OCI-LY7 (cell line): ENCODE measurements at regions not wholly inside any gene's neighbourhood (a gene's known extent, or its start where the extent isn't known, plus 50 kb on each side); places are given as distances from the start of the nearest gene placed in this dataset.
"Not testable (repeated sequence)": the region's sequence is repeated elsewhere in the genome, so short reads cannot be mapped to it uniquely, and the experiment has no call there.

Experiments
- BruUV-seq: library from RNA; stranded (reverse); fragments of 400-500 nt; replicated peaks from 2 replicates; lab custom pipeline; 2021; lab: Mats Ljungman, UMichigan
- CTCF ChIA-PET: fragments of 300-600 bp; sonication (Branson Sonifier 250); formaldehyde crosslinking; loops from one replicate; lab custom pipeline; 2022; ENCODE audit warnings: antibody characterized with exemption; ENCODE audit not compliant: unreplicated experiment; lab: Charles Lee
- POLR2A ChIA-PET: fragments of 300-600 bp; sonication (Branson Sonifier 250); formaldehyde crosslinking; loops from one replicate; lab custom pipeline; 2022; ENCODE audit warnings: antibody characterized with exemption; lab: Charles Lee
- DNase-seq: peaks from one replicate; pipeline ENCODE4 v3.0.0-alpha.2; 2015; ENCODE audit warnings: low spot score
- H2AFZ ChIP-seq: fragments of 200-600 bp; sonication (generic), shearing (Covaris generic); 2 replicates; pipeline ENCODE4 v1.6.1; 2014; ENCODE audit warnings: mild to moderate bottlenecking, antibody characterized with exemption, low read length, moderate library complexity
- H3K27ac ChIP-seq: fragments of 200-600 bp; sonication (generic); 2 replicates; pipeline ENCODE4 v1.5.1; 2014; ENCODE audit warnings: mixed run types, low read depth, mild to moderate bottlenecking, moderate library complexity, low read length, inconsistent platforms; ENCODE audit not compliant: poor library complexity, severe bottlenecking
- H3K36me3 ChIP-seq: fragments of 200-600 bp; sonication (generic); 2 replicates; pipeline ENCODE4 v1.6.1; 2014; ENCODE audit warnings: mild to moderate bottlenecking, antibody characterized with exemption, low read length, moderate library complexity, mixed read lengths; ENCODE audit not compliant: insufficient read depth
- H3K4me1 ChIP-seq: fragments of 200-600 bp; sonication (generic); 2 replicates; pipeline ENCODE4 v1.5.1; 2014; ENCODE audit warnings: mild to moderate bottlenecking, low read length; ENCODE audit not compliant: insufficient read depth, poor library complexity, severe bottlenecking
- H3K4me2 ChIP-seq: fragments of 200-600 bp; sonication (generic); 2 replicates; pipeline ENCODE4 v1.6.1; 2014; ENCODE audit warnings: mild to moderate bottlenecking, low read length
- H3K4me3 ChIP-seq: fragments of 200-600 bp; sonication (generic); 2 replicates; pipeline ENCODE4 v1.5.1; 2014; ENCODE audit warnings: mild to moderate bottlenecking, low read depth, low read length; ENCODE audit not compliant: poor library complexity, severe bottlenecking
- H3K79me2 ChIP-seq: fragments of 200-600 bp; sonication (generic); 2 replicates; pipeline ENCODE4 v1.6.1; 2016; ENCODE audit warnings: low read depth, mild to moderate bottlenecking, low read length, moderate library complexity, mixed read lengths; ENCODE audit not compliant: insufficient read depth
- H3K9me2 ChIP-seq: fragments of 200-600 bp; sonication (generic); 2 replicates; pipeline ENCODE4 v1.6.1; 2016; ENCODE audit warnings: mild to moderate bottlenecking, low read length, mixed read lengths; ENCODE audit not compliant: insufficient read depth
- H3K9me3 ChIP-seq: fragments of 200-600 bp; sonication (generic); 2 replicates; pipeline ENCODE4 v1.6.1; 2014; ENCODE audit warnings: mild to moderate bottlenecking, mixed run types, low read length, mixed read lengths
- H4K20me1 ChIP-seq: fragments of 200-600 bp; sonication (generic); 2 replicates; pipeline ENCODE4 v1.6.1; 2014; ENCODE audit warnings: mild to moderate bottlenecking, antibody characterized with exemption, low read length, moderate library complexity, mixed read lengths; ENCODE audit not compliant: insufficient read depth
- EZH2phosphoT487 ChIP-seq: fragments of 200-600 bp; sonication (generic); IDR thresholded peaks from 2 replicates; pipeline ENCODE4 v1.6.1; 2018; ENCODE audit warnings: low read depth, borderline replicate concordance, mild to moderate bottlenecking, mixed run types, antibody characterized with exemption, low read length, moderate library complexity, mixed read lengths
- intact Hi-C: fragments of 100-400 bp; cut with micrococcal nuclease; formaldehyde crosslinking; loops from one replicate; pipeline ENCODE4 v1.10.0; 2022; ENCODE audit not compliant: unreplicated experiment
- TF ChIP-seq, protein P1 (sequence below): fragments of 200-600 bp; sonication (generic); conservative IDR thresholded peaks from 2 replicates; pipeline ENCODE4 v1.5.1; 2014; ENCODE audit warnings: mild to moderate bottlenecking, antibody characterized with exemption, low read length, moderate library complexity, mixed read lengths

GRCh38 chr5:109558952-109559351, 130.8 kb upstream of the MAN2A1 start:
- Histone ChIP-seq H3K4me1 (no peaks in the 10 kb centered on the region), H3K9me3 (no peaks in the 10 kb centered on the region), H3K9me2 (no peaks in the 10 kb centered on the region), H3K27ac (no peak overlapping the region), H3K4me2 (no peak overlapping the region), H3K79me2 (no peaks in the 10 kb centered on the region), H3K36me3 (no peaks in the 10 kb centered on the region), H4K20me1 (no peaks in the 10 kb centered on the region), H2AFZ (no peak overlapping the region), H3K4me3 (no peak overlapping the region)
- ChIA-PET CTCF (no interaction called here), POLR2A (interaction anchor here (0.7 kb wide), 1 partner anchor 838 kb away, joined by 3 read pairs; no protein-coding TSS in a partner anchor)
- intact Hi-C loops, result no loop called here
- TF ChIP-seq, protein P1, sequence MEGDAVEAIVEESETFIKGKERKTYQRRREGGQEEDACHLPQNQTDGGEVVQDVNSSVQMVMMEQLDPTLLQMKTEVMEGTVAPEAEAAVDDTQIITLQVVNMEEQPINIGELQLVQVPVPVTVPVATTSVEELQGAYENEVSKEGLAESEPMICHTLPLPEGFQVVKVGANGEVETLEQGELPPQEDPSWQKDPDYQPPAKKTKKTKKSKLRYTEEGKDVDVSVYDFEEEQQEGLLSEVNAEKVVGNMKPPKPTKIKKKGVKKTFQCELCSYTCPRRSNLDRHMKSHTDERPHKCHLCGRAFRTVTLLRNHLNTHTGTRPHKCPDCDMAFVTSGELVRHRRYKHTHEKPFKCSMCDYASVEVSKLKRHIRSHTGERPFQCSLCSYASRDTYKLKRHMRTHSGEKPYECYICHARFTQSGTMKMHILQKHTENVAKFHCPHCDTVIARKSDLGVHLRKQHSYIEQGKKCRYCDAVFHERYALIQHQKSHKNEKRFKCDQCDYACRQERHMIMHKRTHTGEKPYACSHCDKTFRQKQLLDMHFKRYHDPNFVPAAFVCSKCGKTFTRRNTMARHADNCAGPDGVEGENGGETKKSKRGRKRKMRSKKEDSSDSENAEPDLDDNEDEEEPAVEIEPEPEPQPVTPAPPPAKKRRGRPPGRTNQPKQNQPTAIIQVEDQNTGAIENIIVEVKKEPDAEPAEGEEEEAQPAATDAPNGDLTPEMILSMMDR, result no peak
- no peak for TF ChIP-seq EZH2phosphoT487
- no TSS peak for BruUV-seq
- DNase-seq, result no peak

DNA sequence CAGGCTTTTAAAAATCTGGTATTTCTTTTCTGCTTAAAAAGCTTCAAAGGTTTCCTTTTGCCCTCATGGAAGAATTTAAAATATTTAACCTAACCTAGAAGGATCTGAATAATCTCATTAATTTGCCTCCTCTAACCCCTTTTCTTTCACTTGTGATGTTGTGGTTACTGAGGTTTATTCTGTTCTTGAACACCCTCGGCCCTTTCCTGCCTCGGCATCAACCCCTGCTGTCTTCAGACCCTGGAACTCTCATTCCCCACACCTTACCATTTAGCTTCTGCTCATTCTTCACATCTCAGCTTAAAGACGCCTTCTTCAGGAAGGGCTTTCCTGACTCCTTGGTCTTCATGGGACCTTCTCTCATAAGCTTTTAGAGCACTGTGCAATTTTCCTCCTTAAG, 131.4 kb upstream of the MAN2A1 start:
- CTCF ChIA-PET, result no interaction called here
- no peak for DNase-seq
- no peak for TF ChIP-seq EZH2phosphoT487
- TF ChIP-seq, protein P1, result no peak
- Histone ChIP-seq H3K4me1 (no peaks in the 10 kb centered on the region), H3K4me2 (no peak overlapping the region), H3K9me3 (no peaks in the 10 kb centered on the region), H3K4me3 (no peak overlapping the region), H2AFZ (no peak overlapping the region), H3K9me2 (no peaks in the 10 kb centered on the region), H3K36me3 (no peaks in the 10 kb centered on the region), H3K79me2 (no peaks in the 10 kb centered on the region), H4K20me1 (no peaks in the 10 kb centered on the region), H3K27ac (no peak overlapping the region)
- intact Hi-C loops, result no loop called here
- no TSS peak for BruUV-seq
- POLR2A ChIA-PET, result interaction anchor here (0.7 kb wide), 1 partner anchor 839 kb away, joined by 3 read pairs; no protein-coding TSS in a partner anchor

- Histone ChIP-seq H3K4me2 (no peak overlapping the region), H4K20me1 (no peaks in the 10 kb centered on the region), H3K27ac (no peak overlapping the region), H2AFZ (no peak overlapping the region), H3K36me3 (no peaks in the 10 kb centered on the region), H3K9me3 (no peaks in the 10 kb centered on the region), H3K4me1 (no peaks in the 10 kb centered on the region), H3K79me2 (no peaks in the 10 kb centered on the region), H3K9me2 (no peaks in the 10 kb centered on the region), H3K4me3 (no peak overlapping the region)
- ChIA-PET CTCF (no interaction called here), POLR2A (interaction anchor here (0.6 kb wide), 1 partner anchor 14 kb away, joined by 4 read pairs; no protein-coding TSS in a partner anchor)
- TF ChIP-seq, protein P1, result no peak
- TF ChIP-seq EZH2phosphoT487, result no peak
- no TSS peak for BruUV-seq
- intact Hi-C loops, result no loop called here
- no peak for DNase-seq
These were observed 135.9 kb upstream of the MAN2A1 start for GRCh38 chr5:109553846-109554245.

GRCh38 chr5:109551234-109551633, 138.5 kb upstream of the MAN2A1 start:
- H3K36me3 ChIP-seq, H4K20me1 ChIP-seq, CTCF ChIA-PET, H3K4me3 ChIP-seq, H3K9me2 ChIP-seq, H3K27ac ChIP-seq, H2AFZ ChIP-seq, H3K9me3 ChIP-seq, H3K4me1 ChIP-seq, DNase-seq, H3K4me2 ChIP-seq, POLR2A ChIA-PET, H3K79me2 ChIP-seq, intact Hi-C loops, BruUV-seq: not testable (repeated sequence)
